ENCODE measurements at regions not wholly inside any gene's neighbourhood (a gene's known extent, or its start where the extent isn't known, plus 50 kb on each side); places are given as distances from the start of the nearest gene placed in this dataset.
"Not testable (repeated sequence)": the region's sequence is repeated elsewhere in the genome, so short reads cannot be mapped to it uniquely, and the experiment has no call there.

DNA sequence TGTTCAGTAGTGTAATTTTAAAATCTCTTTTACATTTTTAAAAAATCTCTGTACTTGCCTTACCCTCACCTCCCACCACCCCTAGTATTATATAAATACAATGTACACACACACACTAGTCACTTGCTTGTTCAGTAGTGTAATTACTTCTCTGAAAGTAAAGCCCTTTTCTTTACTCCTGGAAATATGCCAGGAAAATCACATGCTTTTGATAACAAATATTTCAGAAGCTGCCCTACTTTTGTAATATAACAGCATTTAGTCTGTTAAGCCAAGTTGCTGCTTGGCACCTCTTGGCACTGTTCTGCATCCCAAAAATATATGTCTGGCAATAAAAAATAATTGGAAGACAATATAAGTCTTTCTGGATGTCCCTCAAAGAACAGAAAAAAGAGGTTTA lies 172.8 kb upstream of the APOOL start:
- Histone ChIP-seq H3K4me1 (no peaks in the 10 kb centered on the region), H3K36me3 (no peaks in the 10 kb centered on the region), H3K27ac (no peak overlapping the region), H3K27me3 (no peaks in the 10 kb centered on the region), H3K9me3 (no peaks in the 10 kb centered on the region), H3K4me3 (no peak overlapping the region)
- DNase-seq, result no peak
- intact Hi-C loops (cut with DNase I), result no loop called here
- TF ChIP-seq POLR2A (IDR thresholded peaks at IDR 0.05) (no peak), EP300 (IDR thresholded peaks at IDR 0.05) (no peak), POLR2AphosphoS5 (IDR thresholded peaks at IDR 0.05) (no peak)
- TF ChIP-seq, protein P1, sequence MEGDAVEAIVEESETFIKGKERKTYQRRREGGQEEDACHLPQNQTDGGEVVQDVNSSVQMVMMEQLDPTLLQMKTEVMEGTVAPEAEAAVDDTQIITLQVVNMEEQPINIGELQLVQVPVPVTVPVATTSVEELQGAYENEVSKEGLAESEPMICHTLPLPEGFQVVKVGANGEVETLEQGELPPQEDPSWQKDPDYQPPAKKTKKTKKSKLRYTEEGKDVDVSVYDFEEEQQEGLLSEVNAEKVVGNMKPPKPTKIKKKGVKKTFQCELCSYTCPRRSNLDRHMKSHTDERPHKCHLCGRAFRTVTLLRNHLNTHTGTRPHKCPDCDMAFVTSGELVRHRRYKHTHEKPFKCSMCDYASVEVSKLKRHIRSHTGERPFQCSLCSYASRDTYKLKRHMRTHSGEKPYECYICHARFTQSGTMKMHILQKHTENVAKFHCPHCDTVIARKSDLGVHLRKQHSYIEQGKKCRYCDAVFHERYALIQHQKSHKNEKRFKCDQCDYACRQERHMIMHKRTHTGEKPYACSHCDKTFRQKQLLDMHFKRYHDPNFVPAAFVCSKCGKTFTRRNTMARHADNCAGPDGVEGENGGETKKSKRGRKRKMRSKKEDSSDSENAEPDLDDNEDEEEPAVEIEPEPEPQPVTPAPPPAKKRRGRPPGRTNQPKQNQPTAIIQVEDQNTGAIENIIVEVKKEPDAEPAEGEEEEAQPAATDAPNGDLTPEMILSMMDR (IDR thresholded peaks at IDR 0.05), result no peak

DNA sequence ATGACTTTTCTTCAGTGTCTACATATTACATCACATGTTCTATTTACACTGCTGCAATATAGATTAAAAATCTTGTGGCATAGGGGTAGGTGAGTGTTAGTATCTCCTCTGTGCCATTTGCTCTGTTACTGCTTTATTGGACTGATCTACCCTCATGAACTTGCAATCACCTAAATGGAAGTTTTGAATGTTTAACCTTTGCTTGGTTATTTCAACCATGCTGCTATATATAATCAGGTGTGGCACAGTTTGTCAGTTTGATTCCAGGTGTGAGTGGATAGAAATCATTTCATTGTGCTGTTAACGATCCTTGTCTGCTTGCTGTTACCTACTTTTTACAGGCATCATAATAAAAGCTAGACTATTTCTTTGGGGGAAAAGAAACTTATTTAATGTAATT lies 157.1 kb upstream of the APOOL start:
- H3K4me3 ChIP-seq; H3K9me3 ChIP-seq; H3K4me1 ChIP-seq; H3K36me3 ChIP-seq; DNase-seq; H3K27ac ChIP-seq; H3K27me3 ChIP-seq; intact Hi-C loops (cut with DNase I): not testable (repeated sequence)
- 19 to 55% methylated on average over 1 of the region's 1 CpG for WGBS, 2 donors

DNA sequence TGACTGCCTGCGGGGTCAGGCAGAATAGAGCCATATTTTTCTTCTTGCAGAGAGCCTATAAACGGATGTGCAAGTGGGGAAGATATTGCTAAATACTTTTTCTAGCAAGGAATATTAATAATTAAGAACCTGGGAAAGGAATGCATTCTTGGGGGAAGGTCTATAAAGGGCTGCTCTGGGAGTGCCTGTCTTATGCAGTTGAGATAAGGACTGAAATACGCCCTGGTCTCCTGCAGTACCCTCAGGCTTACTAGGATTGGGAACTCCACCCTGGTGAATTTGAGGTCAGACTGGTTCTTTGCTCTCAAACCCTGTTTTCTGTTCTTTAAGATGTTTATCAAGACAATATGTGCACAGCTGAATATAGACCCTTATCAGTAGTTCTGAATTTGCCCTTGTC lies 152.5 kb upstream of the APOOL start:
- 89 to 93% methylated on average over 3 of the region's 3 CpGs for WGBS, 2 donors
- H3K27ac ChIP-seq; DNase-seq; H3K4me1 ChIP-seq; H3K27me3 ChIP-seq; H3K9me3 ChIP-seq; H3K4me3 ChIP-seq; H3K36me3 ChIP-seq; intact Hi-C loops (cut with DNase I): not testable (repeated sequence)

DNA sequence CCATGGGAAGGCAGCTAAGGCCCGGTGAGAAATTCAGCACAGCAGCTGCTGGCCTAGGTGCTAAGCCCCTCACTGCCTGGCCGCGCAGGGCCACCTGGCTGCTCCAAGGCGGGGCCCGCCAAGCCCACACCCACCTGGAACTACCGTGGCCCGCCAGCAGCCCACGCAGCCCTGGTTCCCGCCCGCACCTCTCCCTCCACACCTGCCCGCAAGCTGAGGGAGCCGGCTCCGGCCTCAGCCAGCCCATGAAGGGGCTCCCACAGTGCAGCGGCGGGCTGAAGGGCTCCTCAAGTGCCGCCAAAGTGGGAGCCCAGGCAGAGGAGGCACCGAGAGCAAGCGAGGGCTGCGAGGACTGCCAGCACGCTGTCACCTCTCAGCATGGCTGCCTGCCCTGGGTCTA lies 146.9 kb upstream of the APOOL start:
- H3K27me3 ChIP-seq; H3K9me3 ChIP-seq; H3K4me1 ChIP-seq; H3K4me3 ChIP-seq; H3K27ac ChIP-seq; DNase-seq; H3K36me3 ChIP-seq; intact Hi-C loops (cut with DNase I): not testable (repeated sequence)
- 95 to 96% methylated on average over 20 of the region's 20 CpGs for WGBS, 2 donors

DNA sequence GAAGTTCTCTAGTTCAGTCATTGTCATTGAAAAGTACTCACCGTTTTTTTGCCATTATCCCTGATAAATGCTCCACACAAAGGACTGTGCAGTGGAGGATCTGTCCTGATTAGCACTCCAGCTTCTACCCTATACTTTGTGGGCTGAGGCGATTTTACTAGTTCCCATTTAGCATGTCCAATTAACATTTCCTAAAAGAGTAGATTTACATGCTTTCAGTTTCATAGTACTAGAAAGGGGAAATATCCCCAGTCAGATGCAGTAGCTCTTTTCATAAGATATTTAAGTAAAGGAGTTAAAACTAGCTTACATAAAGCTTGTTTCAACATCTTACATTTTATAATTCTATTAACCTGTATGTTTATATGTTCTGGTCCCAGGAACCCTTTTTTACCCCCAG lies 144.9 kb upstream of the APOOL start:
- not testable (repeated sequence) for H3K9me3 ChIP-seq, DNase-seq, H3K36me3 ChIP-seq

DNA sequence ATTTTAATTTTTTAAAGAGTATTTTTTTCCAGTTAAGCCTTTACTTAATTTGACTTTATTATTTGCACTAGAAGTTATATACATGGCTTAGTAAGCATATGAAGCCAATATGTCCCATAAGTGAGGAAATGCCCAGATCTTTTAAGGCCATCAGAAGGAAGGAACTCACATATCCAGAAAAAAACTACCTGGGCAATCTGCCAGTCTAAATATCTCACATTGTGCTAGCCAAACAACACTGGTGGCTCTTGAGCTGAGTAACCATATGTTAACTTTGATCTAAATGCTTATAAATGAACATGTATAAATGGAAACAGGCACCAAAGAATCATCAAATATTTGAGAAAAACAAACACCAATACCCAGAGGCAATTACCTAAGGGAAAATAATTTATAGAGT lies 138.6 kb upstream of the APOOL start:
- DNase-seq, result no peak
- TF ChIP-seq, protein P1 (IDR thresholded peaks at IDR 0.05), result no peak
- TF ChIP-seq EP300 (IDR thresholded peaks at IDR 0.05) (no peak), POLR2A (IDR thresholded peaks at IDR 0.05) (no peak), POLR2AphosphoS5 (IDR thresholded peaks at IDR 0.05) (no peak)
- intact Hi-C loops (cut with DNase I), result no loop called here
- Histone ChIP-seq H3K27ac (no peak overlapping the region), H3K4me1 (no peaks in the 10 kb centered on the region), H3K27me3 (no peaks in the 10 kb centered on the region), H3K36me3 (no peaks in the 10 kb centered on the region), H3K4me3 (no peak overlapping the region), H3K9me3 (no peaks in the 10 kb centered on the region)

More for the DNA sequence above, 144.9 kb upstream of the APOOL start:
- 39 to 43% methylated on average over 1 to 2 of the region's 2 CpGs for WGBS, 2 donors
- H3K27me3 ChIP-seq; intact Hi-C loops (cut with DNase I); H3K4me3 ChIP-seq; H3K27ac ChIP-seq; H3K4me1 ChIP-seq: not testable (repeated sequence)

DNA sequence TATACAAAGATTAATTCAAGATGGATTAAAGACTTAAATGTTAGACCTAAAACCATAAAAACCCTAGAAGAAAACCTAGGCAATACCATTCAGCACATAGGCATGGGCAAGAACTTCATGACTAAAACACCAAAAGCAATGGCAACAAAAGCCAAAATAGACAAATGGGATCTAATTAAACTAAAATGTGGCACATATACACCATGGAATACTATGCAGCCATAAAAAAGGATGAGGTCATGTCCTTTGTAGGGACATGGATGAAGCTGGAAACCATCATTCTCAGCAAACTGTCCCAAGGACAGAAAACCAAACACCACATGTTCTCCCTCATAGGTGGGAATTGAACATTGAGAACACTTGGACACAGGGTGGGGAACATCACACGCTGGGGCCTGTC lies 133.4 kb upstream of the APOOL start:
- 96% methylated on average over 1 of the region's 1 CpG for WGBS, 2 donors
- DNase-seq; H3K4me1 ChIP-seq; intact Hi-C loops (cut with DNase I); H3K4me3 ChIP-seq; H3K27me3 ChIP-seq; H3K27ac ChIP-seq; H3K36me3 ChIP-seq; H3K9me3 ChIP-seq: not testable (repeated sequence)

DNA sequence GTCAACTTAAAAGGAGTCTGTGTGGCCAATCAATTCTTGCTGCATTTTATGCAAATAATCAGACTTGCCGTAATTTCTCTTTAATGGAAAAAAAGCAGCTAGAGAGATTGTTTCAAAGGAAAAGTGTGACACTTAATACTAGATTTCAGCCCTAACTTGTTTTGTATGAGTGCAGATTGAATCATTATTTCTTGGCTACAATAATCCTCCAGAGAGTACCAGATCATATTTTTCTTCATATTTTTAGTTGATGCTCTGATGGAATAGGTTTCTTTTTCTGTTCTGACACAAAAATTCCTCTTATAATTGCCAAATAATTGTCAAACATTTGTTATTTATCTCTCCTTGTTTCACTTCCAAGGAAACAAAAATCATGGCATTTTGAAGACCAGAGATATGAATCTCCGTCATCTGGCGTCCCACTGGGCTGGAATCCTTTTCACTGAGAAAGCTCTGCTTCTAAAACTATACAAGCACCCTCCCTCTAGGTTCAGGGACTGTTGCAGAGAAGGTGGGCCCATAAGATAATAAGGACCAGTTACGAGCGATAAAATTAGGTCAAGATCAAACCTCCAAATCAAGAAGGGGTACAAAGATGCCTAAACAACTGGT lies 131.4 kb upstream of the APOOL start:
- DNase-seq; H3K4me3 ChIP-seq; H3K9me3 ChIP-seq; H3K27me3 ChIP-seq; H3K27ac ChIP-seq; H3K4me1 ChIP-seq; H3K36me3 ChIP-seq; intact Hi-C loops (cut with DNase I): not testable (repeated sequence)
- WGBS, 2 donors, result 81 to 96% methylated on average over 5 of the region's 5 CpGs
